ENCODE measurements at regions not wholly inside any gene's neighbourhood (a gene's known extent, or its start where the extent isn't known, plus 50 kb on each side); places are given as distances from the start of the nearest gene placed in this dataset.

- Mint-ChIP-seq H3K27me3 (ENCODE audit: low read depth) (peaks cover 9% of the 10 kb centered on the region), H3K4me3 (ENCODE audit: unreplicated experiment) (no peak overlapping the region), H3K4me1 (ENCODE audit: low read depth) (no peaks in the 10 kb centered on the region), H3K9me3 (ENCODE audit: low read depth) (no peaks in the 10 kb centered on the region), H3K36me3 (ENCODE audit: low read depth) (no peaks in the 10 kb centered on the region), H3K27ac (ENCODE audit: unreplicated experiment) (no peak overlapping the region)
- no peak for DNase-seq (ENCODE audit: low spot score)
- TF ChIP-seq CTCF (IDR thresholded peaks at IDR 0.05): no peak
These were observed 348.3 kb upstream of the B3GAT1 start for GRCh38 chr11:134760299-134760698.

GRCh38 chr11:134759855-134760254 is 347.8 kb upstream of the B3GAT1 start:
- no peak for TF ChIP-seq CTCF (IDR thresholded peaks at IDR 0.05)
- H3K9me3 Mint-ChIP-seq (ENCODE audit: low read depth): no peaks in the 10 kb centered on the region
- DNase-seq (ENCODE audit: low spot score): no peak

DNA sequence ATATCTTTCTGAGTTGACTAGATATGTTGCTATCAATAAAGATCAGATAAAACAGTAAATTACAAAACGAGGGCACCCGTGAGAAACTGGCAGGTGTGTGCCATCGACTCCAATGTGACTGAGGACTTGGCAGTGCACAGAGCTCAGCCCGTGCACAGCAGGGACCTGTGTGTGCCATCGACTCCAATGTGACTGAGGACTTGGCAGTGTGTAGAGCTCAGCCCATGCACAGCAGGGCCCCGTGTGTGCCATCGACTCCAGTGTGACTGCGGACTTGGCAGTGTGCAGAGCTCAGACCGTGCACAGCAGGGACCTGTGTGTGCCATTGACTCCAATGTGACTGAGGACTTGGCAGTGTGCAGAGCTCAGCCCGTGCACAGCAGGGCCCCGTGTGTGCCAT is 347.2 kb upstream of the B3GAT1 start:
- H3K36me3 Mint-ChIP-seq (ENCODE audit: low read depth): no peaks in the 10 kb centered on the region
- no peak for TF ChIP-seq CTCF (IDR thresholded peaks at IDR 0.05)
- H3K9me3 Mint-ChIP-seq (ENCODE audit: low read depth): no peaks in the 10 kb centered on the region
- no peak overlapping the region for H3K4me3 Mint-ChIP-seq (ENCODE audit: unreplicated experiment)
- H3K27ac Mint-ChIP-seq (ENCODE audit: unreplicated experiment): no peak overlapping the region
- H3K27me3 Mint-ChIP-seq (ENCODE audit: low read depth): peaks cover 9% of the 10 kb centered on the region
- H3K4me1 Mint-ChIP-seq (ENCODE audit: low read depth): no peaks in the 10 kb centered on the region
- DNase-seq (ENCODE audit: low spot score): no peak

More at GRCh38 chr11:134759855-134760254, 347.8 kb upstream of the B3GAT1 start:
- Mint-ChIP-seq H3K27me3 (ENCODE audit: low read depth) (peaks cover 9% of the 10 kb centered on the region), H3K4me3 (ENCODE audit: unreplicated experiment) (no peak overlapping the region), H3K36me3 (ENCODE audit: low read depth) (no peaks in the 10 kb centered on the region), H3K4me1 (ENCODE audit: low read depth) (no peaks in the 10 kb centered on the region), H3K27ac (ENCODE audit: unreplicated experiment) (no peak overlapping the region)

DNA sequence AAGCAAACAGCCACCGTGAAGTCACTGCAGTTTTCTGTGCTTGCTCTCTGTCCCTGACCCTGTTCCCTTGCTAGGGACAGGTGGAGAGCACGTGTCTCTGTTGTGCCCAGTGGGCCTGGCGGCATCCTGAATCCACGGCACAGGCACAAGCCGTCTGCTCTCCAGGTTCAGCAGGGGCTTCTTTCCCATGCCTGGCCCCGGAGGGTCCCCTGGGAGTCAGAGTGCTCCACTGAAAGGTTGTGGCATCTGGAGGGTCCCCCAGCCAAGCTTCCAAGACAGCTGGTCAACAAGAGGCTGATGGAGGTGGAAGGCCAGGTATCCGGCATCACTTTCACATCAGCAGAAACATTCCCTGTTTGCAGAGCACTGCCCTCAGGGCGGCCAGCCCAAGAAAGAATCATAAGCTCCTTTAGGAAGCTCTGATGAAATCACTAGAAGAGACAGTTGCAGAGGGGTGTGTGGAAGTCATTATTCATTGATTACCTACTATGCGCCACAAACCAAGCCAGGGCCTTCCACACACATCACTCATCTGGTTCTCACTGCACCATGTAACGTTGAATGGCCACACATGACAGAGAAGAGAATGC is 346.4 kb upstream of the B3GAT1 start:
- peaks cover 8% of the 10 kb centered on the region for H3K27me3 Mint-ChIP-seq (ENCODE audit: low read depth)
- H3K27ac Mint-ChIP-seq (ENCODE audit: unreplicated experiment): no peak overlapping the region
- H3K36me3 Mint-ChIP-seq (ENCODE audit: low read depth): no peaks in the 10 kb centered on the region
- no peak overlapping the region for H3K4me3 Mint-ChIP-seq (ENCODE audit: unreplicated experiment)
- H3K4me1 Mint-ChIP-seq (ENCODE audit: low read depth): no peaks in the 10 kb centered on the region
- no peak for TF ChIP-seq CTCF (IDR thresholded peaks at IDR 0.05)
- no peak for DNase-seq (ENCODE audit: low spot score)
- H3K9me3 Mint-ChIP-seq (ENCODE audit: low read depth): no peaks in the 10 kb centered on the region

DNA sequence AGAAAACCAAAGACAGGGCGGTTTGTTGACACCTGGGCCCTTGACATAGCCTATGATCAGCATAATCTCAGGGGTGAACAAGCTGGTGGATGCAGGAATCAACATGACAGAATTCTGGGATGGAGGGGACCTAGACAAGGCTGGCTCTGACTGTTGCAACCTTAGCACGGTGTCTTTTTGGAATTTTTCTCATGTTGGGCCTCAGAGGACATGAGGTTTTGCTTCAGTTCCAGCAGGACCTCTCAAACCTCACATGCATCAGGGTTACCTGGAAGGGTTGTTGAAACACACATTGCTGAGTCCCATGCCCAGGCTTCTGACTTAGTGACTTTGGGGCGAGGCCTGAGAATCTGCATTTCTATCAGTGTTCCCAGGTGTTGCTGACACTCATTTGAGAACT is 345.6 kb upstream of the B3GAT1 start:
- TF ChIP-seq CTCF (IDR thresholded peaks at IDR 0.05): no peak
- no peak overlapping the region for H3K27ac Mint-ChIP-seq (ENCODE audit: unreplicated experiment)
- no peak overlapping the region for H3K4me3 Mint-ChIP-seq (ENCODE audit: unreplicated experiment)
- DNase-seq (ENCODE audit: low spot score): no peak
- H3K27me3 Mint-ChIP-seq (ENCODE audit: low read depth): peaks cover 7% of the 10 kb centered on the region
- H3K9me3 Mint-ChIP-seq (ENCODE audit: low read depth): no peaks in the 10 kb centered on the region
- H3K4me1 Mint-ChIP-seq (ENCODE audit: low read depth): no peaks in the 10 kb centered on the region
- no peaks in the 10 kb centered on the region for H3K36me3 Mint-ChIP-seq (ENCODE audit: low read depth)

All from chondrocyte (in vitro differentiated cells).